Kidney (tissue), 13 donors: ENCODE measurements at regions not wholly inside any gene's neighbourhood (a gene's known extent, or its start where the extent isn't known, plus 50 kb on each side); places are given as distances from the start of the nearest gene placed in this dataset.
A peak's percentile ranks its signal among the peaks of the same experiment; 100 is the strongest.

Experiments used
- DNase-seq, 5 donors: peaks; one replicate each; pipeline ENCODE4 v3.0.0-alpha.2; 2013 to 2020
- FAIRE-seq: peaks from 2 replicates; lab custom pipeline; 2012; peaks lifted over from hg19 to GRCh38; lab: Jason Lieb, UNC
- H3K27ac ChIP-seq, 2 donors: one replicate each; pipeline ENCODE4 v1.7.0; 2013; ENCODE audit warnings: low read depth in 2 of 2, low read length in 2 of 2, inconsistent platforms in 1 of 2
- H3K27me3 ChIP-seq: one replicate; pipeline ENCODE4 v1.7.1; 2013; ENCODE audit warnings: low read length, inconsistent platforms; ENCODE audit not compliant: control insufficient read depth, insufficient read depth
- H3K36me3 ChIP-seq, 3 donors: one replicate each; pipeline versions ENCODE4 v1.7.0 to v1.7.1; 2013; ENCODE audit warnings: low read length in 3 of 3, control low read depth in 1 of 3, inconsistent platforms in 1 of 3; ENCODE audit not compliant: insufficient read depth in 3 of 3, control insufficient read depth in 2 of 3
- H3K4me1 ChIP-seq, 3 donors: one replicate each; pipeline versions ENCODE4 v1.7.0 to v1.7.1; 2013; ENCODE audit warnings: low read length in 3 of 3, inconsistent platforms in 1 of 3, low read depth in 1 of 3; ENCODE audit not compliant: control insufficient read depth in 2 of 3, insufficient read depth in 2 of 3
- H3K4me3 ChIP-seq, 3 donors: one replicate each; pipeline versions ENCODE4 v1.7.0 to v1.8.1; 2013; ENCODE audit warnings: low read length in 3 of 3, control low read depth in 1 of 3, inconsistent platforms in 1 of 3
- H3K9ac ChIP-seq, 3 donors: one replicate each; pipeline versions ENCODE4 v1.7.0 to v1.7.1; 2013; ENCODE audit warnings: low read length in 3 of 3, control low read depth in 1 of 3, inconsistent platforms in 1 of 3
- H3K9me3 ChIP-seq, 3 donors: one replicate each; pipeline versions ENCODE4 v1.7.0 to v1.7.1; 2013; ENCODE audit warnings: low read length in 3 of 3, control low read depth in 1 of 3, inconsistent platforms in 1 of 3; ENCODE audit not compliant: control insufficient read depth in 2 of 3, insufficient read depth in 1 of 3
- intact Hi-C: fragments of 100-400 bp; cut with DNase I; formaldehyde crosslinking; loops from one replicate; pipeline ENCODE4 v1.11.1; 2022
- TF ChIP-seq, protein P1 (sequence below): IDR thresholded peaks from 3 replicates; pipeline ENCODE4 v1.5.1; 2012; ENCODE audit warnings: mild to moderate bottlenecking, moderate library complexity, borderline replicate concordance; ENCODE audit not compliant: insufficient read depth; ENCODE audit errors: extremely low read depth
- donor health status: control.
- donor health status: control.
- donor health status: control.
- donor health status: control.
- donor health status: control.
- donor health status: DM: yes; HTN: yes; CAD: no.
- donor health status: Normal renal cell carcinoma (clear cell type).

DNA sequence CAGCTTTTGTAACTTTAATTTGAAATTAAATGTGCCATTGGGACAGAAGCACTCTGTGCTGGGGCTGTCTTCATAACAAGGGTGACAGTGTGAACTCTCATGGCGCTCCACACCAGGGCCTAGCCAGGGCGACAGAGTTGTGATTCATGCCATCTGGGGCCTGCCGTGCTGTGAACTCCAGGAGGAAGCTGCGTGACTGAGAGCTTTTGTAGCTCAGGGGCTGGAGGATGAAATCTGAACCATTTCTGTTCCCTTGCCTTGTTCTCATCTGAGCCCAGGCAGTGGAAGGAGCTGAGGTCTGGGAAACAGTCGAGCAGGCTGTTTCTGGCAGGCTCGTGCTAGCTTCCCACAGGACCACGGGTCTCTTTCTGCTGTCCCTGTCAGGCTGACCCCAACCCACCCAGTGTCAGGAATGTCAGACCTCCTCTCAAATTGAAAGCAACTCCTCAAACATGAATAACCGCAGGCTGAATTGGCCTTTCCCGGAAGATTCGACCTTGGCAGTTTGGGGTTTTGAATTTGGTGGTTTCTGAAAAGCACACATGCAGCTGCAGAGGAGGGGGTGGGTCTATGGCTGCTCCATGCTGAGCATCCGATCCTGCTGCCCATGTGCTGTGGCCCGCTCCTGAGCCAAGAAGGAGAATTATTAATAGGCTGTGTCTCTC lies 69.2 kb upstream of the RPS23 start:
- Histone ChIP-seq H3K4me1 (no peaks in the 10 kb centered on the region), H3K36me3 (no peaks in the 10 kb centered on the region), H3K4me3 (no peak overlapping the region), H3K27me3 (no peaks in the 10 kb centered on the region), H3K9ac (no peak overlapping the region), H3K27ac (peak overlapping the region in 1 of 2 donors; percentile 35), H3K9me3 (no peaks in the 10 kb centered on the region)
- FAIRE-seq (no peak), DNase-seq (peak; percentile 59 to 85 (median 67))
- TF ChIP-seq, protein P1, sequence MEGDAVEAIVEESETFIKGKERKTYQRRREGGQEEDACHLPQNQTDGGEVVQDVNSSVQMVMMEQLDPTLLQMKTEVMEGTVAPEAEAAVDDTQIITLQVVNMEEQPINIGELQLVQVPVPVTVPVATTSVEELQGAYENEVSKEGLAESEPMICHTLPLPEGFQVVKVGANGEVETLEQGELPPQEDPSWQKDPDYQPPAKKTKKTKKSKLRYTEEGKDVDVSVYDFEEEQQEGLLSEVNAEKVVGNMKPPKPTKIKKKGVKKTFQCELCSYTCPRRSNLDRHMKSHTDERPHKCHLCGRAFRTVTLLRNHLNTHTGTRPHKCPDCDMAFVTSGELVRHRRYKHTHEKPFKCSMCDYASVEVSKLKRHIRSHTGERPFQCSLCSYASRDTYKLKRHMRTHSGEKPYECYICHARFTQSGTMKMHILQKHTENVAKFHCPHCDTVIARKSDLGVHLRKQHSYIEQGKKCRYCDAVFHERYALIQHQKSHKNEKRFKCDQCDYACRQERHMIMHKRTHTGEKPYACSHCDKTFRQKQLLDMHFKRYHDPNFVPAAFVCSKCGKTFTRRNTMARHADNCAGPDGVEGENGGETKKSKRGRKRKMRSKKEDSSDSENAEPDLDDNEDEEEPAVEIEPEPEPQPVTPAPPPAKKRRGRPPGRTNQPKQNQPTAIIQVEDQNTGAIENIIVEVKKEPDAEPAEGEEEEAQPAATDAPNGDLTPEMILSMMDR = no peak
- intact Hi-C loops = no loop called here

DNA sequence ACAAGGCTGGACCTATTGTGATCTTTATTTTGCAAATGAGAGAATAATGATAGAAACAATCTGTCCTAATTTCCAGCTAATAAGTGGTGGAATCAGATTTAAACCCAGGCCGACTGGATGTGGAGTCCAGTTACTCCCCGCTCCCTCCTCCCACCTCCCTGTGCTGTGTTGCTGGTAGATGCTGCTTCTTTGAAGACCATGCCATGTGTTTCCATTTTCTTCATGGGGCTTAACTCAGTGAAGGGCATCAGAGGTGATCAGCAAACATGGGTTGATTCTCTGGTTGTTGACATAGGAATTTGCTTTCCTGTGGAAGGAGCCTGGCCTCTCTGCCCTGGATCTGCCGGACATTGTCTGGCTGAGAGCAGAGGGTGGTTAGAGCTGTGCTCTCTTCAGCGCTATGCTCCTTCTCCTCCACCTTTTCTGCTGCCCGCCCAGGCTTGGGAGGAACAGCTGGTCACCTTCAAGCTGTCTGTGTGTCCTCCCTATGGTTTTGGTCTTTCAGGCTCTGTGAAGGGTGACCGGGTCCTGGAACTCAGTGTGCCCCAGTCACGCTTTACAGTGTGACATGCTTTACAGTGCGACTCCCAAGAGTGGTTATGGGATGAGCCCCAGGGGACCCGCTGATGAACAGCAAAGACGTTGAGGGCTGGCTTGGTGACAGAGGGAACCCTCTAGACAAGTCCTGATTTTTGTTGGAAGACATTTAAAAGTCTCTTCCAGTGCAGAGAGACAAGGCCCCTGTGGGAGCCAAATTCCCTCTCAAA lies 68.4 kb upstream of the RPS23 start:
- Histone ChIP-seq H3K27me3 (no peaks in the 10 kb centered on the region), H3K9me3 (no peaks in the 10 kb centered on the region), H3K27ac (peak overlapping the region in 1 of 2 donors; percentile 35), H3K9ac (no peak overlapping the region), H3K36me3 (no peaks in the 10 kb centered on the region), H3K4me3 (no peak overlapping the region), H3K4me1 (no peaks in the 10 kb centered on the region)
- FAIRE-seq = no peak
- intact Hi-C loops = no loop called here
- TF ChIP-seq, protein P1 = no peak
- DNase-seq = peak; percentile 42 to 67 (median 54)

DNA sequence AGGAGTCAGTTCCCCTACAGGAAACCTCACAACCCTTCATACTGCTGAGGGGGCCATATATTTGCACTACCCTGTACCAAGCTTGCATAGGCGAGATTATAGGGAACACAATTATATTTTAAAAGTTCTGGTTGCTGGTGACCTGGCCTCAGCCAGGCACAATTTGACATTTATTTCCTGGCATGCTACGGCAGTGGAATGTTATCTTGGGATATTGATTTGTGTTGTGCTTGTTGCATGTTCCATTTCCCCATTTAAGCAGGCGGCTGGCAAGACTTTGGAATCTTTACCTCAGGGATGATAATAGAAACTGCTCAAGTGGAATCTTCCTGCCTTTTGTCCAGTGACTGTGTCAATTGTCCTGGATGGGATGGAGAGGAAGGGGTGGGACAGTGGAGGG lies 67.0 kb upstream of the RPS23 start:
- Histone ChIP-seq H3K27ac (no peak overlapping the region), H3K27me3 (no peaks in the 10 kb centered on the region), H3K9me3 (no peaks in the 10 kb centered on the region), H3K9ac (no peak overlapping the region), H3K4me1 (no peaks in the 10 kb centered on the region), H3K36me3 (no peaks in the 10 kb centered on the region), H3K4me3 (no peak overlapping the region)
- TF ChIP-seq, protein P1 = no peak
- FAIRE-seq (no peak), DNase-seq (no peak)
- intact Hi-C loops = no loop called here
